GM19397 (cell line): ENCODE measurements at regions not wholly inside any gene's neighbourhood (a gene's known extent, or its start where the extent isn't known, plus 50 kb on each side); places are given as distances from the start of the nearest gene placed in this dataset.
"Not testable (repeated sequence)": the region's sequence is repeated elsewhere in the genome, so short reads cannot be mapped to it uniquely, and the experiment has no call there.

Experiments used
- ATAC-seq: cut with Tn5 transposase; IDR thresholded peaks from one replicate; pipeline ENCODE4 v1.9.1; 2021; ENCODE audit warnings: mild to moderate bottlenecking, moderate library complexity; ENCODE audit not compliant: unreplicated experiment

DNA sequence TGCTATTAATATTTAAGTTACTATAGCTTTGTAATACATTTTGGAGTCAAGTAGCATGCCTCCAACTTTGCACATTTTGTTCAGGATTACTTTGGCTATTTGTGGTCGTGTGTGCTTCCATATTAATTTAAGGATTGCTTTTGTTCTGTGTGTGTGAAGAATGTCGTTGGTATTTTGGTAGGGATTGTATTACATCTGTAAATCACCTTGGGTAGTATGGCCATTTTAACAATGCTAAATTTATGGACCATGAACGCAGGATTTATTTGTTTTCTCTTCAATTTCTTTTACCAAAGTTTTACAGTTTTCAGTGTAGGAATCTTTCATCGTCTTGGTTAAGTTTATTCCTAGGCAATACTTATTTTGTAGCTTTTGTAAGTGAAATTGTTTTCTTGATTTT lies 758.0 kb downstream of the FRK start:
- ATAC-seq = no peak

DNA sequence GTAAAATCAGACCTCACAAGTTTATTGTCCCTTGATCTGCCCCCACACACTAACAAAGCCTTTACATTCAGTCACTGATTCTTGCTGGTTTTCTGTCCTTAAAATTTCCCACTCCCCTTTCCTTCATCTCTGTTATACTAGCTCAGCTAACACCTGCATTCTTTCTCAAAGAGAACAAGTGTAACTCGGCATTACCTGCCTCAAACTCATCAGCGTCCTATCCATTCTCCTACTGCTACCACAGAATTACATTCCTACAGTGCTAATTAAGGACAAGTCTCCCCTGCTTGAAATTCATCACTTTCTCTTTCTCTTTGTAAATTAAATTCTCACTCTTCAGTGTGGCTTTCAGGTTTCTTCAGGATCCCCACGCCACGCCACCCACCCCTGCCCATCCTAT lies 773.2 kb downstream of the FRK start:
- ATAC-seq = no peak

DNA sequence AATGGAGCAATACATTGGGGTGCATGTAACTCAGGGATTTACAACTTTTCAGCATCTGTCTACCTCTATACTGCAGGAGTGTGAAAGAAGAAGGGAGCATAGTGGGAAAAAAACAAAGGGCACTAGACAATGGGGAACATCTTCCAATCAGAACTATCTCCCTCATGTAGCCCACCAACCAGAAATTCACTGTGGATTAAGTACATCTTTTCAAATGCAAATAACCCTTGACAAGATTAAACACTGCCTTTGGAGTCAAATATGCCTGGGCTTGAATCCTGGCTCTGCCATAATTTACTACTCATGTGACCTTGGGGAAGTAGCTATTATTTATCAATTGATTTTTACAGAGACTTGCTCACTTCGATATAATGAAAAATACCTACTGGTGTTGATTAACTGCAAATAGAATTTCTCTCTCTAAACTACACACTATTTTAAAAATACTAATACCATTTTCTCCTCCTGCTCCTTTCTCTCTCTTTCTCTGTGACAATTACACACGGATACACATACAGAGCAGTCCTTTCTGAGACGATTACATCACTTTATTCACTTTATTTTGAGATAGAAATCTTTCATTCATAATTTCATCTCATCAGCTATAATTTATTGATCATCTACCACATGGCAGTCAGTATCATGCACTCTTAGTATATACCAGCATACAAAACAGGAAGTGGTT lies 783.7 kb downstream of the FRK start:
- no peak for ATAC-seq

DNA sequence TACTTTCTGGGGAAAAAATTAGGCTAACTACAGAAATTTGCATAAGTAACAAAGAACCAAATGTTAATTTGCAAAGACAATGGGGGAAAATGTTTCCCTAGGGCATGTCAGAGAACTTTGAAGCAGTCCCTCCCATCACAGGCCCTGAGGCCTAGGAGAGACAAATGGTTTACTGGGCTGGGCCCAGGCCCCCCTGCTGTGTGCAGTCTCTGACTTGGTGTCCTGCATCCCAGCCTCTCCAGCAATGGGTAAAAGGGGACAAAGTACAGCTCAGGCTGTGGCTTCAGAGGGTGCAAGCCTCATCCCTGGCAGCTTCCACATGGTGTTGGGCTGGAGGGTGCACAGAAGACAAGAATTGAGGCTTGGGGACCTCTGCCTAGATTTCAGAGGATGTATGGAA lies 788.4 kb downstream of the FRK start:
- no peak for ATAC-seq

DNA sequence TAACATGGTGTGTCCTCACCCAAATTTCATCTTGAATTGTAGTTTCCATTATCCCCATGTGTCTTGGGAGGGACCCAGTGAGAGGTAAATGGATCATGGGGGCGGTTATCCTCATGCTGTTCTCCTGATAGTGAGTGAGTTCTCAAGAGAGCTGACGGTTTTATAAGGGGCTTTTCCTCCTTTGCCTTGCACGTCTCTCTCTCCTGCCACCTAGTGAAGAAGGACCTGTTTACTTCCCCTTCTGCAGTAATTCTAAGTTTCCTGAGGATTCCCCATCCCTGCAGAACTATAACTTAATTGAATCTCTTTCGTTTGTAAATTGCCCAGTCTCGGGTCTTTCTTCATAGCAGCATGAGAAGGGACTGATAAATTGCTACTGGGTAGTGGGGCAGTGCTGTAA lies 789.3 kb downstream of the FRK start:
- no peak for ATAC-seq

DNA sequence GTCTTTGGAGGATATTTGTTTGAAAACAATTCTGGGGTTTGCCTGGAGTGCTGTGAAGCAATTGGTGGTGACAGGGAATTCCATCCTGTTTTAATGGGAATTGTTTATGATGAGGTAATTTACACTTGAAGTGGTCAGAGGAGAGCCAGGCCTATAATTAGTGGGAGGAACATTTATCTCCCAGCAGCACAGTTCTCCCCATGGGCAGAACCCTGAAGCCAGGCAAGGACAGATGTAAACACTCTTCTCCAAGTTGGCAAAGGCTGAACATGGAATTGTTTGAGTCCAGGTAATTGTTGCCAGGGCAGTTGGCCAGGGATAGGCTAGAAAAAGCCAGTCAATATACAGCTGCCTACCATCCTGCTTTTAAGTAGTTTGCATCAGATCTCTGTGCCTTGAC lies 789.7 kb downstream of the FRK start:
- ATAC-seq = no peak

DNA sequence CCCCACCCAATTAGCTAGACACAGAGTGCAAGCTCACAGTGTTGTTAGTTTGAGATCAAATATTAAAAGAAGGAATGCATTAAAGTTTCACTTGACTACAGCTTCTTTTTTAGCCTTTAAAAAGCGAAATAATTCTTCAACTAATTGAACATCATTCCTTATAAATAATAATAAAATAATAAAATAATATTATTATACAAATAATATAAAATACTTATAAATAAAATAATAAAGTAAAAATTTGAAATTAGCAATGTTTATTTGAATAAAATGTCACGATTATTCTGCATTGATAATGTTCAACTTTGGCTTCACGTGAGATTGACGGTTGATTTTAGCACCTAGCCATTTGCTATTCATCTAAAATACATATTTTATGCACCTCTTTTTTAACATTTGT lies 819.3 kb downstream of the FRK start:
- no peak for ATAC-seq

DNA sequence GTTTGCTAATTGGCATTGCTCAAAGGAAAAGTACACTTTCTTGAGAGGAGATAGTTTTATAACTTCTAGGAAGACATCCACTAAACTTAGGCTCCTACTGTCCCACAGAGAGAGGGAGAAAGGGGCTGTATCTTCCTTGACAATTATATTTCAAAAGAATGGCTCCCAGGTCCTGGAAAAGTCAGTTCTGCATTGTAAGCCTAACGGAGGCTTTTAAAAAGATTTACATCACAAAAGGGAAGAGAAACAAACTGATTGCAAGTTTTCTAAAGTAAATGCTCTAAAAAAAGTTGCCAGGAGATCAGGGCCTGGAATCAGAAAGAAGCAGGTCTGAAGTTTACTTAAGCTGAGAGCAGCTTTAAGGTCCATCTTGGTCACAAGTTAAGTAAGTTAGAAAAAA lies 839.5 kb downstream of the FRK start:
- ATAC-seq = no peak

DNA sequence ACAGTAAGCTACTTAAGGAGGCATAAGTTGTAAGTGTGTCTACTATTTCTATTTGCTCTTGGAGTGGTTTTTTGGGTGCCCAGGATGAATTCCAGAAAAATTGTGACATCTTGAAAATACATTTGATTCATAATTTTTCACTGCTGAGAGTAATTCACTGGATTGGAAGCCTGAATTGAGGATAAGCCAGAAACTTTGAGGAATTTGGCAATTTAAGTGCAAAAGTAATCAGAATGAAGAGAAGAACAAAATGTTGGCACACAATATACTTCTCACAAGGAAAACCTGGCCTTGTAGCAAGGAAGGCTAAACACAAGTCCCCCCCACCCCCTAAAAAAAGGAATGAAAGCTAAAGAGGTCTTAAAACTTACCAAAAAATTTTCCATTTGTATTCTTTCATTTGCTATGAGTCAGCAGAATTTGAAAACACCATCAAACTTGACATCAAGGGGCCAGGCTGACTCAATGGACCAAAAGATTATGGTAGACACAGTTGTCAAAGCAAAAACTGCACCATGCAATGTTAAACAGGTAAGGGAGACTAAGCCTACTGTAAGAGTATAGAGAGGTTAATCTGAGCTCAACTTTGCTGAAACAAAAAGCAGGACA lies 840.0 kb downstream of the FRK start:
- ATAC-seq = no peak

DNA sequence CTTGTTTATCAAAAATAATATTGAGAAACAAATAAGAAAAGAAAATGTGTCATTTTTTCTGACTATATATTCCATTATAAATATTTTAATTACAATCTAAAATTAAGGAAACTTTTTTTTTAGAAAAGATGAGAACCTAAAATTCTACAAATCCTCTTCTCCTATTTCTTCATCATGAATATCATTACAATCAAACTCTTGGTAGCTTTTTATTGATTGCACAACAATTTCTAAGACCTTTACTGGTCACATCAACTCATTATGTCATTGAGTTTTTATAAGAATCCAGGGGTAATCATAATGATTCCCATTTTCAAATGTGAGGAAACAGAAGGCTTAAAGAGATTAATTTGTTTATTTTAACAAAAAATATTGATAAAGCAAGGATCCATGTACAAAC lies 841.0 kb downstream of the FRK start:
- ATAC-seq = no peak

DNA sequence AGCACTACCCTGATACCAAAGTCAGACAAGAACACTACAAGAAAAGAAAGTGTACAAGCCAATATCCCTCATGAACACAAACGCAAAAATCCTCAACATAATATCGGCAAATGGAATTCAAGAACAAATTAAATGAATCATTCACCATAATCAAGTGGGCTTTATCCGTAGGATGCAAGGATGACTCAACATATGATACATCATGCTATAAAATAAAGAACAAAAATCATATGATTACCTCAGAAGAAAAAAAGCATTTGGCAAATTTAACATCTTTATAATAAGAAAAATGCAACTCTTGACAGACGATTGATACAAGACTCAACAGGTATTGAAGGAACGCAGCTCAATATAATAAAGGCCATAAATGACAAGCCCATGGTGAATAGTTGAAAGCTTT lies 843.9 kb downstream of the FRK start:
- no peak for ATAC-seq

DNA sequence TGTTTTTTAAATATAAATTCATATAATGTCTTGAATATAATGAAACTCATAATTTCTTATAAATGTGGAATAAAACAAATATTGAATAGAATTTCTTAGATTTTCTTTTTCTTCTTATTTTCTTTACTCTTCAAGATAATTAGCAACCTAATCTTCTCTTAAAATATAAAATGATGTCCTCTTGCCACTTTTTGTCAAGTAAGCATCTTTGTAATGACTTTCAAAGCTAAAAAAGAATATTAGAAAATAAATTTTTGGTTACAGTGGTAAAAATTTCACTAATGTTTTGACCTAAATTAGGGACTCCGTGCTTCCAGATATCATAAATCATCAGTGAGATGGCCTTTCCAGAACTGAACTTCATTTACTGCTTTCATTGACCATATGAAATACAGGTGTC lies 846.4 kb downstream of the FRK start:
- no peak for ATAC-seq

DNA sequence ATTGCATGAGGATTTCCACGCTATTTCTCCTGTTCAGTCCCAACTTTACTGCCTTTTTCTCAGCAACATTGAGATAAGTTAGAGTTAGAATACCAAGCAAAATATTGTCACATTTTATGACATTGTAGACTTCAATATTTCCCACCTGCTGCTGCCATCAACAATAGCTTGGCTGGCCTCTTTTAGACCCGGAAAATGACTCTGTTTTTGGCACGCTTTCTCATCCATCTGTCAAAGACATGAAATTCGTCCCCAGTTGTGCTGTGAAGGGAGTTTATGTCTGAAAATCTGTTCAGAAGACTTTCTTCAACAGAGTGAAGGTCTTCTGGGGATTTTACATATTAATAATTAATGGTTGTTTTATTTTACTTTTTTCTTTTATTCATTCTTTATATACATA lies 857.3 kb downstream of the FRK start:
- no peak for ATAC-seq

DNA sequence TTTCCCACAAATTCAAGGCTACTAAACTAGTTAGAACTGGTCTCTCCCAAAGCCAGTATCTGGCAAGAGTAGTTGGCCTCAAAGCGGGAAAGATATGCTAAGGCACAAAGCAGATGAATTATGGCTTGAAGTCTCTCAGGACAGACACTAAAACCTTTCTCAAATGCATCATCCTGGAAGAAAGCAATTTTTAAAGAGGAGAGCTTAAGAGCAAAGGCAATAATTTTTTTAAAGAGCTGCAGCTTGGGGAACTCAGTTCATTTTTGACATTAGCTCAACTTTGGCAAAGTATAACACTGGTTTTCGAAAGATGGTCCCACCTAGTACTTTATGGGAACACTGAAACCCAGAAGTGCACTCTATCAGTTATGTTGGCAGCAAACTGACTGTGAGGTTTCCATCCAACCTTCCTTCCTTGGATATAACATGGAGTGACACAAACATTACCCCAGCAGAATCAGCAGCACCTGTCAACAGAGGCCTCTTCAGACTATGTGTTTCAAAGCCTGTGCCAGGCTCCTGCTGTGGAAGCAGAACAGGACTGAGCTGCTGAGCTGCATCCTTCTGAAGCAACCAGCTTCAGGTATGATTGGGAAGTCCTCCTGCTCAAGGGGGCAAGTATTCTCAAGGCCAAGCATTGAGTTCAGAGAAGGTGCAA lies 852.3 kb upstream of the HS3ST5 start:
- no peak for ATAC-seq

DNA sequence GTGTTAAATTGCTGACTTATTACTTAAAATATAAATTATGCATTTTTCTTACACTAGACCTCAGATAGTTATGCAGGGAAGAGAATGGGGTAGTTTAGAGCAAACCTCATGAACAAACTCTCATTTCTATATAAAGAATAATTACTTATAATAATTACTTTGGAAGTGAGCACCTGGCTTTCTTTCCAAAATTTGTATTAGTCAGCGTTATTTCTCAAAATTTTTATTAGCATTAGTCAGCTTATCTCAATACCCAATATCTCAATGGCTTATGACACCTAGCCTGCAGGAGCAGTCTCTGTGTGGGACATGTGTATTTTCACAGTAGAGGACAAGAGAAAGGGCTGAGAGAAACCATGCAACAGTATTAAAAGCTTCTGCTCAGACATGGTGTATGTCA lies 849.2 kb upstream of the HS3ST5 start:
- no peak for ATAC-seq

DNA sequence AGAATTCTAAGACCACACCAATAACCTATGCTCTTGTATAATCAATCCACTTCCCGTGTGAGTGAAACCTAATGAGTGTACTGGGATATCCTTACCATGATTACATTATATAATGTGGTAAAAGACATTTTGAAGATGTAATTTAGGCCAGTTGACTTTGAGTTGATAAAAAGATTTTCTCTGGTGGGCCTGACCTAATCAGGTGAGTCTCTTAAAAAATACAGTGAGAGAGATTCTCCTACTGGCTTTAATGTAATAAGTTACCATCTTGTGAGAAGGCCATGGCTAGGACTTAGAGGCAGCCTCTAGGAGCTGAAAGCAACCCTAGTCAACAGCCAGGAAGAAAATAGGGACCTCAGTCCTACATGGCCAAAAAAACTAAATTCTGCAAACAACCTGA lies 847.7 kb upstream of the HS3ST5 start:
- no peak for ATAC-seq

DNA sequence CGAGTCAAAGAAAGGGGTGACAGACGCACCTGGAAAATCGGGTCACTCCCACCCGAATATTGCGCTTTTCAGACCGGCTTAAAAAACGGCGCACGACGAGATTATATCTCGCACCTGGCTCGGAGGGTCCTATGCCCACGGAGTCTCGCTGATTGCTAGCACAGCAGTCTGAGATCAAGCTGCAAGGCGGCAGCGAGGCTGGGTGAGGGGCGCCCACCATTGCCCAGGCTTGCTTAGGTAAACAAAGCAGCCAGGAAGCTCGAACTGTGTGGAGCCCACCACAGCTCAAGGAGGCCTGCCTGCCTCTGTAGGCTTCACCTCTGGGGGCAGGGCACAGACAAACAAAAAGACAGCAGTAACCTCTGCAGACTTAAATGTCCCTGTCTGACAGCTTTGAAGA lies 832.6 kb upstream of the HS3ST5 start:
- ATAC-seq = not testable (repeated sequence)

DNA sequence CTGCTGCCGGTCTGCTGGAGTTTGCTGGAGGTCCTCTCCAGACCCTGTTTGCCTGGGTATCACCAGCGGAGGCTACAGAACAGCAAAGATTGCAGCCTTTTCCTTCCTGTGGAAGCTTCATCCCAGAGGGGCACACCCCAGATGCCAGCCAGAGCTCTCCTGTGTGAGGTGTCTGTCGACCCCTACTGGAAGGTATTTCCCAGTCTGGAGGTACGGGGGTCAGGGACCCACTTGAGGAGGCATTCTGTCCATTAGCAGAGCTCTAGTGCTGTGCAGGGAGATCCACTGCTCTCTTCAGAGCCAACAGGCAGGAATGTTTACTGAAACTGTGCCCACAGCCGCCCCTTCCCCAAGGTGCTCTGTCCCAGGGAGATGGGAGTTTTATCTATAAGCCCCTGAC lies 823.1 kb upstream of the HS3ST5 start:
- not testable (repeated sequence) for ATAC-seq

DNA sequence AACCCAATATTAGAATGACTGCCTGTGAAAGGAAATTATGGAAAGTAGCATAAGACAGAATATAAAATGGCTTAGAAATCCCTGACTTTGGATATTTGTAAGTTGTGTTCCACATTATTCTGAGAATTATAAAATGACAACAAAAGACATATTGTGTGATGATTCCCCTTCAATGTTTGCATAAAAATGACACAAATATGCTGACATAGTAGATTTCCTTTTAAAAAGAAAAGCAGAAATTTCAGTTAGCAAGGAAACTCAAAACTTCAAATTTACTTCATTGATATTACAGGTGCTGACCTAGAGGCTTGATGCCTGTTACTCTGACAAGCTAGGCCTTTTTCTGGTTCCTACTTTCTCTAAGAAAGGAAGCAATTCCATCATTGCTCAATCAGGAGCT lies 816.9 kb upstream of the HS3ST5 start:
- no peak for ATAC-seq

DNA sequence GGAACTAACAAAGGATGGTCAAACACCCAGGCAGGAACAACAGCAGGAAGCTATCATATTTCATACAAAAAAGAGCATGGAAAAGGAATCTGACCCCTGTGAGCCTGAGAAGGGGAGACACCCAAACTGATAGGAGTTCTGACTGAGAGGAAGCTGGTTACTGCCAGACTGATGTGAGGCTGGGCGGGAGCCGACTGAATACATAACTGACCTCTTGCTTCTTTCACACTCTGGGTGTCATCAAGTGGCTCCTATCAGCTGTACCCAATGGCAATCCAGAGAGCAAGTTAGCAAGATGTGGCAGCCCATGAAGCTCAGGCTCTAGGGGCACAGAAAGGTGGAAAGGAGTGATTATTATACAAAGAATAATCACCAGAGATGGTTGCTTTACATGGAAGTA lies 795.1 kb upstream of the HS3ST5 start:
- no peak for ATAC-seq

DNA sequence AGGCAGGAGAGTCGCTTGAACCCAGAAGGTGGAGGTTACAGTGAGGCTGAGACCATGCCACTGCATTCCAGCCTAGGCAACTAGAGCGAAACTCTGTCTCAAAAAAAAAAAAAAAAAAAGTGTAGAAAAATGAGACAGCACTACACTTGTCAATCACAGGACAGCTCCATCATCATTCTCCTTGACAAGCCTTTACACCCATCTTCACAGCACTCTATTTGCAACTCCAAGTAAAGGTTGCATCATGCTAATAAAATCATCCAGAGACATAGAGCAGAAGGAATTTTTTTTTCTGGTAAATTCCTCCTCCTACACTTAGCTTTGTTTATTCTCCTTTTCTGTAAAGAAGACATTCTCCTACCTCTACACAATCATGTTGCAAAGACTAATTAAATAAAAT lies 791.0 kb upstream of the HS3ST5 start:
- no peak for ATAC-seq

DNA sequence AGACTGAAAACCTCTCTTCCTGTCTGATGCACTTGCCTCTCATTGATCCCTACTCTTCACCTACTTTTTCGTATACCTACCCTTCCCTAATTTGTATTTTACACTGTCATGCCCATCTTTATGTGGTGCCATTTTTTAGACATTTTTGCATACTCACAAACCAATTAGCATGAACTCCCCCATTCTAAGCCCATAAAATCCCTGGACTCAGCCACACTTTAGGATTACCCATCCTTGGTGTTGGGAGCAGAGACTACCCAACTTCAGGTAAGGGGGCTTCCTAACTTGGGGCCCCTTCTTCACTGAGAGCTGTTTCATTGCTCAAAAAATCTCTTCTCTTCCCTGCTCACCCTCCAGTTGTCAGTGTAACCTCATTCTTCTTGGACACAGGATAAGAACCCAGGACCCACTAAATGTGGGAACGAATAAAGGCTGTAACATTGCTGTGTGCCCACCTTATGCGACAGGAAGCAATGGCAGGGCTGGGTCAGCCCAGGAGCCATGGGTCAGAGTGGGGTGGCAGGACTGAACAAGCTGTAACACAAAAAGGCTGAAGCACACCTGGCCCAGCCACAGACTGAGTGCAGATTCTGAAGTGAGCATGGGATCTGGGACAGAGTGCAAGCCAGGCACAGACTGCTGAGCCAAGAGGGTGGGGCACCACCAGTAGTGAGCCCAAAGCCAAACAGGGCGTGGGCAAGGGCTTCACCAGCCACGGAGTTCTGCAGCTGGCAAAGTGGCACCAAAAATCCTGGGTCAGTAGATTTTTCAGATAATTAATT lies 789.1 kb upstream of the HS3ST5 start:
- no peak for ATAC-seq
